OCI-LY1 (cell line): ENCODE measurements at regions not wholly inside any gene's neighbourhood (a gene's known extent, or its start where the extent isn't known, plus 50 kb on each side); places are given as distances from the start of the nearest gene placed in this dataset.

ENCODE experiments used
- EZH2 ChIP-seq: fragments of 200-600 bp; sonication (generic), shearing (Covaris generic); IDR thresholded peaks from 2 replicates; pipeline ENCODE4 v1.8.0; 2017; ENCODE audit warnings: borderline replicate concordance, mixed run types, mild to moderate bottlenecking, antibody characterized with exemption, low read length, moderate library complexity, mixed read lengths
- TF ChIP-seq, protein P1 (sequence below): fragments of 200-600 bp; sonication (generic), shearing (Covaris generic); IDR thresholded peaks from 2 replicates; pipeline ENCODE4 v1.5.1; 2017; ENCODE audit warnings: mild to moderate bottlenecking, antibody characterized with exemption, low read length, moderate library complexity, mixed read lengths

DNA sequence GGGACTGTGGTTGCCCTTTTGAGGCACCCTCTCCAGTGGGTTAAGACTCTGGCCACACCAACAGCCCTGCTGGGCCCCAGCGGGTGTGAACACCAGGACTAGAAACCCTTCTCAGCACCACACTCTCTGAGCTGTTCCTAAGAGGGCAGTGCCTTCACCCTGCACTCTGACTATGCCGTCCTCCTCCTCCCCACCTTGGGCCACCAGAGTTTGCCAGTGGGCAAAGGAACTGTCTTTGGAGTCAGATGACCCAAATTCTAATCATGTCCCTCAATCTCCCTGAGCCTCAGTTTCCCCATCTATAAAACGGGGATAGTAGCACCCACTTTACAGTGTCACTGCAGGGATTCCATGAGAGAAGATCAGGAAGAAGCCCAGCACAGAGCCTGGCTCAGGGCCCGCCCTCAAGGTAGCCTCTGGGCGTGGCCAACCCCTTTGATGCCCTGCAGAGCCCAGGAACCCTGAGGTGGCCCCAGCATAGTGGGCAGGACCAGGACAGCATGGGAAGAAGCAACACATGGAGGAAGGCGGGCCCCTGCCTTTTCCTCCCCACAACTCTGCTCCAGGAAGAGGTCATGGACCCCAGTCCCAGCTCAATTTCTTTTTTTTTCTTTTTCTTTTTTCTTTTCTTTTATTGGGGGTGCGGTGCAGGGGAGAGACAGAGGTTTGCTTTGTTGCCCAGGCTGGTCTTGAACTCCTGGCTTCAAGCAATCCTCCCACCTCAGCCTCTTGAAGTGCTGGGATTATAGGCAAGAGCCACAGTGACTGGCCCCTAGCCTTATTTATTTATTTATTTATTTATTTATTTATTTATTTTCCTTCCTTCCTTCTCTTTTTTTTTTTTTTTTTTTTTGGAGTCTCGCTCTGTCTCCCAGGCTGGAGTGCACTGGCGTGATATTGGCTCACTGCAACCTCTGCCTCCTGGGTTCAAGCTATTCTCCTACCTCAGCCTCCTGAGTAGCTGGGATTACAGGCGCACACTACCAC is 115.7 kb upstream of the LINGO1 start:
- TF ChIP-seq, protein P1, sequence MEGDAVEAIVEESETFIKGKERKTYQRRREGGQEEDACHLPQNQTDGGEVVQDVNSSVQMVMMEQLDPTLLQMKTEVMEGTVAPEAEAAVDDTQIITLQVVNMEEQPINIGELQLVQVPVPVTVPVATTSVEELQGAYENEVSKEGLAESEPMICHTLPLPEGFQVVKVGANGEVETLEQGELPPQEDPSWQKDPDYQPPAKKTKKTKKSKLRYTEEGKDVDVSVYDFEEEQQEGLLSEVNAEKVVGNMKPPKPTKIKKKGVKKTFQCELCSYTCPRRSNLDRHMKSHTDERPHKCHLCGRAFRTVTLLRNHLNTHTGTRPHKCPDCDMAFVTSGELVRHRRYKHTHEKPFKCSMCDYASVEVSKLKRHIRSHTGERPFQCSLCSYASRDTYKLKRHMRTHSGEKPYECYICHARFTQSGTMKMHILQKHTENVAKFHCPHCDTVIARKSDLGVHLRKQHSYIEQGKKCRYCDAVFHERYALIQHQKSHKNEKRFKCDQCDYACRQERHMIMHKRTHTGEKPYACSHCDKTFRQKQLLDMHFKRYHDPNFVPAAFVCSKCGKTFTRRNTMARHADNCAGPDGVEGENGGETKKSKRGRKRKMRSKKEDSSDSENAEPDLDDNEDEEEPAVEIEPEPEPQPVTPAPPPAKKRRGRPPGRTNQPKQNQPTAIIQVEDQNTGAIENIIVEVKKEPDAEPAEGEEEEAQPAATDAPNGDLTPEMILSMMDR, result no peak
- TF ChIP-seq EZH2, result no peak
